ENCODE measurements at regions not wholly inside any gene's neighbourhood (a gene's known extent, or its start where the extent isn't known, plus 50 kb on each side); places are given as distances from the start of the nearest gene placed in this dataset.

GRCh38 chrX:68918202-68918601 lies 89.4 kb downstream of the EFNB1 start:
- no peak for DNase-seq

DNA sequence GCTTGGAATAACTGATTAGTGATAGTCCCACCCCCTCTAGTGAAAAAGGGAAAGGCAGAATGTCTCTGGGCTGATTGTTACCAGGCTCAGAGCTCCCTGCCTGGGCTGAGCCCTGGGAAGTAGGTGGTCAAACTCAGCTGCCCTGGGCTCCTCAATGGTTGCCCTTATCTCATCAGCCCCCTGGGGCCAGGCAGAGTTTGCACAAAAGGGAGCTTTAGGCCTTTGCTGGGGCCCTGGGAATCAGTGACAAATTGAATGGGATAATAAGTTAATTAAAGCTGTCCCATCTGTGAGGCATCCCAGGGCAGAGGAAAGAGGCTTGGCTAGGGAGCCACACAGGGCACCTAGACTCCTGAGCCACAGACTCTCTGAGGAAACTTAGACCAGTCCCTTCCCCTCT lies 89.0 kb downstream of the EFNB1 start:
- DNase-seq, result no peak

- DNase-seq, result no peak
These were observed 88.1 kb downstream of the EFNB1 start for GRCh38 chrX:68916891-68917290.

- no peak for DNase-seq
These were observed 87.0 kb downstream of the EFNB1 start for GRCh38 chrX:68915778-68916177.

DNA sequence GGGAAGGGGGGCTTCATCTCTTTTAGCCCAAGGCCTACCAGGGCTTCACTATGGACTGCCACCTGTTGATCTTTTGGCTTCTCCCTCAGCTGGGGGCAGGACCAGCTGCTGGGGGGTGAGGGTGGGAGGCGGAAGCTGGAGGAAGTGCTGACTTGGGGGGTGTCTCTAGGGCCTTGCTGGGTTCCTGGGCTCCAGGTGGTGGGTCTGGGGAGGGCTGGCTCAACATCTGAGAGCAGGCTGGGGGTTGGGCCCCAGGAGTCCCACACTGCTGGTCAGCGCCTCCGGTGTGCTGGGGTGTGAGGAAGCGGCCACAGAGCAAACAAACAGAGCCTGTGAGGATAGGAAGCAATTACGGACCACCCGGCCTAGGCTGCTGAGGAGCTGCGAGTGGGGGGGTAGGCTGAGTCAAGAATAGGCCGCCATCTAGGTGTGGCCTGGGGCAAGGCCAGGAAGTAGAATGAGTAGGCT lies 85.7 kb downstream of the EFNB1 start:
- DNase-seq, result no peak

DNA sequence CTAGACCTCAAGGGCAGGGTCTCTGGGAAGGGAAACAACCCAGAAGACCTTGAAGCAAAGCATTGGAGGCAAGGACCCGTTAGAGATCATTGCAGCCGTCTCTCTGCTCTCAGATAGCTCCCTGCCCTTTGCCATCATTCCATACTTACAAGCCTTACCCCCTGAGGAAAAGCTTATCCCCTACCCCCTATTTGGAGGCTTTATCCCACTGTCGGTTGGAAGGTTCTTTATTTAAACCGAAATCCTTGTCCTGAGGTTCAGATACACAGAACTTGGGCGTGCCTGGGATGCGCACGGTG lies 84.4 kb downstream of the EFNB1 start:
- DNase-seq, result no peak

DNA sequence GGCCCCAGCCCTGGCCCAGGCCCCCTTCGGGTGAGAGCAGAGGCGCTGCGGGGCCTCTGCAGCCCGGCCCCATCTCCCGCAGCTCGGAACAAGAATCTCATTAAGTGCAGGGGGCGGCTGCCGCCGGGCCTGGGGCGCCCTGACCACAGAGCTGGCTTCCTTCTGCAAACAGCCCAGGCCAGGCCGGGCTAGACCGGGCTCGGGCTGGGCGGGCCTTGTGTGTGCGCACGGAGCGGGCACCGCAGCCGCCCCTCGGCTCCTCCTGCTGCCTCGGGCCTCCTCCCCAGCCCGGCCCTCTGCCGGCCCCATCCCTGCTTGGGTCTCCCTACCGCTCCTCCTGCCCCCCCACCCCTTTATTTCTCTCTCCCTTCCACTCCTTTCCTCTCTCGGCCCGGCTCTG lies 83.3 kb downstream of the EFNB1 start:
- no peak for DNase-seq

GRCh38 chrX:68910731-68911428 lies 82.1 kb downstream of the EFNB1 start:
- no peak for DNase-seq

- no peak for DNase-seq
These were observed 81.1 kb downstream of the EFNB1 start for GRCh38 chrX:68909945-68910344.

GRCh38 chrX:68908071-68908470 lies 79.2 kb downstream of the EFNB1 start:
- DNase-seq, result no peak

GRCh38 chrX:68902706-68903504 lies 74.1 kb downstream of the EFNB1 start:
- no peak for DNase-seq

GRCh38 chrX:68901519-68901918 lies 72.7 kb downstream of the EFNB1 start:
- DNase-seq, result no peak

- DNase-seq, result no peak
These were observed 69.8 kb downstream of the EFNB1 start for GRCh38 chrX:68898598-68898997.

- DNase-seq, result no peak
These were observed 68.5 kb downstream of the EFNB1 start for GRCh38 chrX:68897118-68897945.

- DNase-seq, result no peak
These were observed 67.8 kb downstream of the EFNB1 start for GRCh38 chrX:68896581-68896980.

- no peak for DNase-seq
These were observed 67.0 kb downstream of the EFNB1 start for GRCh38 chrX:68895778-68896177.

- peak; percentile 32 for DNase-seq
These were observed 66.5 kb downstream of the EFNB1 start for GRCh38 chrX:68895341-68895755.

GRCh38 chrX:68894513-68895340 lies 65.9 kb downstream of the EFNB1 start:
- peak; percentile 69 for DNase-seq

DNA sequence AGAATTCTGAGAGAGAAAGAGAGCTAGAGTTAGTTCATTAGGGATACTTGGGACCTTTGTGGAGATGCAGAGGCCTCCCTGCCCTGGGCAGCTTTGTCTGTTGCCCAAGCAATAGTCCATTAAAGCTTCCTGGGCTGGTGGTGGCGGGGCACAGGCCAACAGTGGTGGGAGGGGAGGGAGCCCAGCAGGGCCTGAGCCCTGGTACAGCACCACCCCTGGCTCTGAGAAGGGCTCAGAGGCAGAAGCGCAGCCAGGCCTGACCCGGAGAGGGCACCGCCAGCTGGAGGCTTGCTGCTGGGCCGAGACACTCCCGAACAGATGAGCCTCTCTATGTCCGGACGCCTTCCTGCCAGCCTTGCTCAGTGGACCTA lies 65.3 kb downstream of the EFNB1 start:
- no peak for DNase-seq

DNA sequence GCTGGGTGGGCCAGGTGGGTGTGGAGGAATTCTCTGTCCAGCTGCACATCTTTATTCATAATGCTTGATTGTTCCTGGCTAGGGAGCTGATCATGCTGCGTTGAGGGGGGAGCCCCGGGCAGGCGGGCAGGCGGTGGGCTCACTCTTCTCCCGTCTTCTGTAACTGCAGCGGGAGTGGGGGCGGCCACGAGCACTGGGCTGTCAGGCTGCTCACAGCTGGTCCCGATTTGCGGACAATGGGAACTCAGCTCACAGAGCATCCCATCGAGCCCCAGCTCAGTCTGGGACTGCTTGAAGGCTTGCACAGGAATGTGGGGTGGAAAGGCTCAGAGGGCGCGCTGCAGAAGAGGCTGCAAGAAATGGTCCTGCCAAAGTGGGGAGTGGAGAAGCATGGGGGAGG lies 63.8 kb downstream of the EFNB1 start:
- no peak for DNase-seq

DNA sequence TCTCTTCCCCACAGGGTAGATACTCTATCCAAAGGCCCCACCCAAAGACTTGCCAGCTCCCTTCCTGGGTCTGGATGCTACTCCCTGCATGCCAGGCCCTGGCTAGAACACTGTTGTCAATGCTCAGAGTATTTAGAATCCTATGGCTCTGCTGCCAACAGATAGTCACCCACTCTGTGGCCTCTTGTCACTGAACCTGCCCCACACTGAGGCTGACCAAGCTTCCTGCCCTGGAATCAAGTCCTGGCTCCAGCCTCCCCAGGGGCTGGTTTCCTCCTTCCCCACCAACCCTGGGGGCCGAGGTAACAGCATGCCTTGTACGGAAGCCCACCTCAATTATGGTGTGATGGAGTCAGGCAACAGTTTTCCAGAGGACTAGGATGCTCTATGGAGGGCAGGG lies 63.3 kb downstream of the EFNB1 start:
- no peak for DNase-seq
